Calu3 (cell line): ENCODE measurements at regions not wholly inside any gene's neighbourhood (a gene's known extent, or its start where the extent isn't known, plus 50 kb on each side); places are given as distances from the start of the nearest gene placed in this dataset.

Experiments used
- BruUV-seq: library from RNA; stranded (reverse); fragments of 400-500 nt; replicated peaks from 2 replicates; lab custom pipeline; 2021; lab: Mats Ljungman, UMichigan
- CTCF ChIA-PET: fragments of 300-600 bp; sonication (Branson Sonifier 250); formaldehyde crosslinking; loops from one replicate; lab custom pipeline; 2022; ENCODE audit warnings: antibody characterized with exemption; lab: Charles Lee
- DNase-seq: peaks from one replicate; pipeline ENCODE4 v3.0.0; 2022
- H3K27ac Mint-ChIP-seq: one replicate; pipeline ENCODE4 v1.8.0; 2022; ENCODE audit warnings: mixed read lengths; ENCODE audit not compliant: unreplicated experiment
- H3K27me3 Mint-ChIP-seq: one replicate; pipeline ENCODE4 v1.8.0; 2022; ENCODE audit warnings: mixed read lengths; ENCODE audit not compliant: unreplicated experiment
- H3K36me3 Mint-ChIP-seq: one replicate; pipeline ENCODE4 v1.8.0; 2022; ENCODE audit warnings: mild to moderate bottlenecking, moderate library complexity, mixed read lengths; ENCODE audit not compliant: insufficient read depth, unreplicated experiment
- H3K4me1 Mint-ChIP-seq: one replicate; pipeline ENCODE4 v1.8.0; 2022; ENCODE audit warnings: mild to moderate bottlenecking, low read depth, mixed read lengths; ENCODE audit not compliant: unreplicated experiment
- H3K4me3 Mint-ChIP-seq: one replicate; pipeline ENCODE4 v1.8.0; 2022; ENCODE audit warnings: mild to moderate bottlenecking, low read depth, moderate library complexity, mixed read lengths; ENCODE audit not compliant: unreplicated experiment
- H3K9me3 Mint-ChIP-seq: one replicate; pipeline ENCODE4 v1.8.0; 2022; ENCODE audit warnings: low read depth, mixed read lengths; ENCODE audit not compliant: unreplicated experiment
- CTCF ChIP-seq: fragments of 200-600 bp; IDR thresholded peaks from one replicate; pipeline ENCODE4 v1.8.0; 2022; ENCODE audit warnings: antibody characterized with exemption; ENCODE audit not compliant: unreplicated experiment
- intact Hi-C: fragments of 100-400 bp; cut with micrococcal nuclease; formaldehyde crosslinking; loops from one replicate; pipeline ENCODE4 v1.10.0; 2022; ENCODE audit not compliant: unreplicated experiment

- TF ChIP-seq CTCF: no peak
- no TSS peak for BruUV-seq
- peaks cover 7% of the 10 kb centered on the region for H3K4me1 Mint-ChIP-seq
- no peaks in the 10 kb centered on the region for H3K36me3 Mint-ChIP-seq
- intact Hi-C loops: no loop called here
- H3K4me3 Mint-ChIP-seq: no peak overlapping the region
- H3K9me3 Mint-ChIP-seq: no peaks in the 10 kb centered on the region
- no peak for DNase-seq
- H3K27ac Mint-ChIP-seq: no peak overlapping the region
- CTCF ChIA-PET: no interaction called here
- H3K27me3 Mint-ChIP-seq: no peaks in the 10 kb centered on the region
Observed at GRCh38 chr21:39029086-39029755, 154.0 kb downstream of the PSMG1 start.

GRCh38 chr21:39025198-39025597 lies 158.1 kb downstream of the PSMG1 start:
- H3K9me3 Mint-ChIP-seq: peaks cover 2% of the 10 kb centered on the region
- peaks cover under 1% of the 10 kb centered on the region for H3K4me1 Mint-ChIP-seq
- H3K36me3 Mint-ChIP-seq: no peaks in the 10 kb centered on the region
- TF ChIP-seq CTCF: no peak
- no TSS peak for BruUV-seq
- no peaks in the 10 kb centered on the region for H3K27me3 Mint-ChIP-seq
- intact Hi-C loops: no loop called here
- H3K4me3 Mint-ChIP-seq: no peak overlapping the region
- no peak for DNase-seq
- CTCF ChIA-PET: no interaction called here
- H3K27ac Mint-ChIP-seq: no peak overlapping the region

GRCh38 chr21:39024538-39024937 lies 158.7 kb downstream of the PSMG1 start:
- CTCF ChIA-PET: no interaction called here
- Mint-ChIP-seq H3K27ac (no peak overlapping the region), H3K4me3 (no peak overlapping the region), H3K27me3 (no peaks in the 10 kb centered on the region), H3K9me3 (peaks cover 2% of the 10 kb centered on the region), H3K36me3 (no peaks in the 10 kb centered on the region), H3K4me1 (no peaks in the 10 kb centered on the region)
- no peak for DNase-seq
- intact Hi-C loops: no loop called here
- no peak for TF ChIP-seq CTCF
- no TSS peak for BruUV-seq

- no peaks in the 10 kb centered on the region for H3K4me1 Mint-ChIP-seq
- H3K36me3 Mint-ChIP-seq: no peaks in the 10 kb centered on the region
- CTCF ChIA-PET: interaction anchor here (0.5 kb wide), 1 partner anchor 216 kb away, joined by 5 read pairs; no protein-coding TSS in a partner anchor
- DNase-seq: no peak
- H3K27me3 Mint-ChIP-seq: no peaks in the 10 kb centered on the region
- H3K4me3 Mint-ChIP-seq: no peak overlapping the region
- TF ChIP-seq CTCF: no peak
- no peak overlapping the region for H3K27ac Mint-ChIP-seq
- intact Hi-C loops: no loop called here
- no TSS peak for BruUV-seq
- H3K9me3 Mint-ChIP-seq: peaks cover 2% of the 10 kb centered on the region
Observed at GRCh38 chr21:39022863-39023693, 160.2 kb downstream of the PSMG1 start.
